ENCODE measurements at regions not wholly inside any gene's neighbourhood (a gene's known extent, or its start where the extent isn't known, plus 50 kb on each side); places are given as distances from the start of the nearest gene placed in this dataset.

- Histone ChIP-seq H3K36me3 (ENCODE audit: control insufficient read depth in 5 of 5, insufficient read depth in 5 of 5, low read length in 5 of 5) (no peaks in the 10 kb centered on the region), H3K27ac (ENCODE audit: low read depth, low read length) (no peak overlapping the region), H3K27me3 (ENCODE audit: control insufficient read depth in 5 of 5, insufficient read depth in 4 of 5, low read length in 5 of 5) (peaks cover 0 to 11% (median 3%) of the 10 kb centered on the region in 5 donors), H3K9me3 (ENCODE audit: control insufficient read depth in 5 of 5, low read length in 5 of 5) (no peaks in the 10 kb centered on the region), H3K4me1 (ENCODE audit: control insufficient read depth in 5 of 5, insufficient read depth in 5 of 5, low read length in 5 of 5) (no peaks in the 10 kb centered on the region), H3K9ac (ENCODE audit: low read length in 5 of 5) (no peak overlapping the region), H3K4me3 (ENCODE audit: low read depth in 1 of 5, low read length in 5 of 5) (no peak overlapping the region)
These were observed 156.9 kb downstream of the USP12 start for GRCh38 chr13:27014406-27015359.

- Histone ChIP-seq H3K9ac (ENCODE audit: low read length in 5 of 5) (no peak overlapping the region), H3K4me1 (ENCODE audit: control insufficient read depth in 5 of 5, insufficient read depth in 5 of 5, low read length in 5 of 5) (no peaks in the 10 kb centered on the region), H3K36me3 (ENCODE audit: control insufficient read depth in 5 of 5, insufficient read depth in 5 of 5, low read length in 5 of 5) (no peaks in the 10 kb centered on the region), H3K4me3 (ENCODE audit: low read depth in 1 of 5, low read length in 5 of 5) (no peak overlapping the region), H3K27ac (ENCODE audit: low read depth, low read length) (no peak overlapping the region), H3K27me3 (ENCODE audit: control insufficient read depth in 5 of 5, insufficient read depth in 4 of 5, low read length in 5 of 5) (peaks cover 0 to 8% (median 3%) of the 10 kb centered on the region in 5 donors), H3K9me3 (ENCODE audit: control insufficient read depth in 5 of 5, low read length in 5 of 5) (no peaks in the 10 kb centered on the region)
These were observed 159.0 kb downstream of the USP12 start for GRCh38 chr13:27012482-27013197.

- H3K4me1 ChIP-seq (ENCODE audit: control insufficient read depth in 5 of 5, insufficient read depth in 5 of 5, low read length in 5 of 5) = peaks cover 1 to 8% (median 7%) of the 10 kb centered on the region in 5 donors
- no peaks in the 10 kb centered on the region for H3K9me3 ChIP-seq (ENCODE audit: control insufficient read depth in 5 of 5, low read length in 5 of 5)
- no peak overlapping the region for H3K4me3 ChIP-seq (ENCODE audit: low read depth in 1 of 5, low read length in 5 of 5)
- H3K36me3 ChIP-seq (ENCODE audit: control insufficient read depth in 5 of 5, insufficient read depth in 5 of 5, low read length in 5 of 5) = no peaks in the 10 kb centered on the region
- H3K9ac ChIP-seq (ENCODE audit: low read length in 5 of 5) = no peak overlapping the region
- peaks cover 4 to 9% (median 8%) of the 10 kb centered on the region in 5 donors for H3K27me3 ChIP-seq (ENCODE audit: control insufficient read depth in 5 of 5, insufficient read depth in 4 of 5, low read length in 5 of 5)
- H3K27ac ChIP-seq (ENCODE audit: low read depth, low read length) = no peak overlapping the region
These were observed 159.9 kb downstream of the USP12 start for GRCh38 chr13:27011661-27012060.

GRCh38 chr13:27008733-27009132 is 162.9 kb downstream of the USP12 start:
- no peaks in the 10 kb centered on the region for H3K36me3 ChIP-seq (ENCODE audit: control insufficient read depth in 5 of 5, insufficient read depth in 5 of 5, low read length in 5 of 5)
- H3K4me1 ChIP-seq (ENCODE audit: control insufficient read depth in 5 of 5, insufficient read depth in 5 of 5, low read length in 5 of 5) = peaks cover 1 to 22% (median 19%) of the 10 kb centered on the region in 5 donors
- no peak overlapping the region for H3K4me3 ChIP-seq (ENCODE audit: low read depth in 1 of 5, low read length in 5 of 5)
- H3K27ac ChIP-seq (ENCODE audit: low read depth, low read length) = no peak overlapping the region
- peaks cover 0 to 2% (median 0%) of the 10 kb centered on the region in 5 donors for H3K9me3 ChIP-seq (ENCODE audit: control insufficient read depth in 5 of 5, low read length in 5 of 5)
- H3K9ac ChIP-seq (ENCODE audit: low read length in 5 of 5) = no peak overlapping the region
- H3K27me3 ChIP-seq (ENCODE audit: control insufficient read depth in 5 of 5, insufficient read depth in 4 of 5, low read length in 5 of 5) = peaks cover 6 to 23% (median 18%) of the 10 kb centered on the region in 5 donors

GRCh38 chr13:27007166-27007565 is 164.4 kb downstream of the USP12 start:
- peaks cover 0 to 10% (median 3%) of the 10 kb centered on the region in 5 donors for H3K9me3 ChIP-seq (ENCODE audit: control insufficient read depth in 5 of 5, low read length in 5 of 5)
- no peak overlapping the region for H3K27ac ChIP-seq (ENCODE audit: low read depth, low read length)
- H3K27me3 ChIP-seq (ENCODE audit: control insufficient read depth in 5 of 5, insufficient read depth in 4 of 5, low read length in 5 of 5) = peaks cover 6 to 25% (median 18%) of the 10 kb centered on the region in 5 donors
- H3K9ac ChIP-seq (ENCODE audit: low read length in 5 of 5) = peak overlapping the region in 1 of 5 donors; percentile 51
- H3K4me3 ChIP-seq (ENCODE audit: low read depth in 1 of 5, low read length in 5 of 5) = peak overlapping the region in 4 of 5 donors; percentile 63 to 76 (median 67)
- peaks cover 1 to 22% (median 19%) of the 10 kb centered on the region in 5 donors for H3K4me1 ChIP-seq (ENCODE audit: control insufficient read depth in 5 of 5, insufficient read depth in 5 of 5, low read length in 5 of 5)
- H3K36me3 ChIP-seq (ENCODE audit: control insufficient read depth in 5 of 5, insufficient read depth in 5 of 5, low read length in 5 of 5) = no peaks in the 10 kb centered on the region

GRCh38 chr13:27006519-27007161 is 165.0 kb downstream of the USP12 start:
- peak overlapping the region; percentile 63 to 76 (median 65) for H3K4me3 ChIP-seq (ENCODE audit: low read depth in 1 of 5, low read length in 5 of 5)
- peaks cover 5 to 25% (median 18%) of the 10 kb centered on the region in 5 donors for H3K27me3 ChIP-seq (ENCODE audit: control insufficient read depth in 5 of 5, insufficient read depth in 4 of 5, low read length in 5 of 5)
- peaks cover 1 to 22% (median 19%) of the 10 kb centered on the region in 5 donors for H3K4me1 ChIP-seq (ENCODE audit: control insufficient read depth in 5 of 5, insufficient read depth in 5 of 5, low read length in 5 of 5)
- peak overlapping the region in 2 of 5 donors; percentile 51 to 59 for H3K9ac ChIP-seq (ENCODE audit: low read length in 5 of 5)
- peaks cover 0 to 10% (median 3%) of the 10 kb centered on the region in 5 donors for H3K9me3 ChIP-seq (ENCODE audit: control insufficient read depth in 5 of 5, low read length in 5 of 5)
- no peak overlapping the region for H3K27ac ChIP-seq (ENCODE audit: low read depth, low read length)
- H3K36me3 ChIP-seq (ENCODE audit: control insufficient read depth in 5 of 5, insufficient read depth in 5 of 5, low read length in 5 of 5) = no peaks in the 10 kb centered on the region

GRCh38 chr13:27005976-27006518 is 165.6 kb downstream of the USP12 start:
- Histone ChIP-seq H3K4me3 (ENCODE audit: low read depth in 1 of 5, low read length in 5 of 5) (peak overlapping the region in 1 of 5 donors; percentile 63), H3K27ac (ENCODE audit: low read depth, low read length) (no peak overlapping the region), H3K27me3 (ENCODE audit: control insufficient read depth in 5 of 5, insufficient read depth in 4 of 5, low read length in 5 of 5) (peaks cover 6 to 25% (median 16%) of the 10 kb centered on the region in 5 donors), H3K9ac (ENCODE audit: low read length in 5 of 5) (no peak overlapping the region), H3K36me3 (ENCODE audit: control insufficient read depth in 5 of 5, insufficient read depth in 5 of 5, low read length in 5 of 5) (no peaks in the 10 kb centered on the region), H3K9me3 (ENCODE audit: control insufficient read depth in 5 of 5, low read length in 5 of 5) (peaks cover 0 to 10% (median 3%) of the 10 kb centered on the region in 5 donors), H3K4me1 (ENCODE audit: control insufficient read depth in 5 of 5, insufficient read depth in 5 of 5, low read length in 5 of 5) (peaks cover 1 to 22% (median 19%) of the 10 kb centered on the region in 5 donors)

GRCh38 chr13:27005556-27005955 is 166.1 kb downstream of the USP12 start:
- Histone ChIP-seq H3K4me1 (ENCODE audit: control insufficient read depth in 5 of 5, insufficient read depth in 5 of 5, low read length in 5 of 5) (peaks cover 1 to 22% (median 19%) of the 10 kb centered on the region in 5 donors), H3K27ac (ENCODE audit: low read depth, low read length) (no peak overlapping the region)

GRCh38 chr13:27004866-27005265 is 166.7 kb downstream of the USP12 start:
- H3K9ac ChIP-seq (ENCODE audit: low read length in 5 of 5) = no peak overlapping the region
- no peak overlapping the region for H3K27ac ChIP-seq (ENCODE audit: low read depth, low read length)
- H3K27me3 ChIP-seq (ENCODE audit: control insufficient read depth in 5 of 5, insufficient read depth in 4 of 5, low read length in 5 of 5) = peaks cover 6 to 25% (median 16%) of the 10 kb centered on the region in 5 donors

More at GRCh38 chr13:27005556-27005955, 166.1 kb downstream of the USP12 start:
- Histone ChIP-seq H3K4me3 (ENCODE audit: low read depth in 1 of 5, low read length in 5 of 5) (no peak overlapping the region), H3K36me3 (ENCODE audit: control insufficient read depth in 5 of 5, insufficient read depth in 5 of 5, low read length in 5 of 5) (no peaks in the 10 kb centered on the region), H3K27me3 (ENCODE audit: control insufficient read depth in 5 of 5, insufficient read depth in 4 of 5, low read length in 5 of 5) (peaks cover 6 to 25% (median 16%) of the 10 kb centered on the region in 5 donors), H3K9ac (ENCODE audit: low read length in 5 of 5) (no peak overlapping the region), H3K9me3 (ENCODE audit: control insufficient read depth in 5 of 5, low read length in 5 of 5) (peaks cover 0 to 10% (median 3%) of the 10 kb centered on the region in 5 donors)

More at GRCh38 chr13:27004866-27005265, 166.7 kb downstream of the USP12 start:
- Histone ChIP-seq H3K4me3 (ENCODE audit: low read depth in 1 of 5, low read length in 5 of 5) (no peak overlapping the region), H3K9me3 (ENCODE audit: control insufficient read depth in 5 of 5, low read length in 5 of 5) (peaks cover 0 to 10% (median 3%) of the 10 kb centered on the region in 5 donors), H3K36me3 (ENCODE audit: control insufficient read depth in 5 of 5, insufficient read depth in 5 of 5, low read length in 5 of 5) (no peaks in the 10 kb centered on the region), H3K4me1 (ENCODE audit: control insufficient read depth in 5 of 5, insufficient read depth in 5 of 5, low read length in 5 of 5) (peaks cover 1 to 22% (median 19%) of the 10 kb centered on the region in 5 donors)

Data from subcutaneous abdominal adipose tissue (tissue), 5 donors.